ENCODE measurements at regions not wholly inside any gene's neighbourhood (a gene's known extent, or its start where the extent isn't known, plus 50 kb on each side); places are given as distances from the start of the nearest gene placed in this dataset.

DNA sequence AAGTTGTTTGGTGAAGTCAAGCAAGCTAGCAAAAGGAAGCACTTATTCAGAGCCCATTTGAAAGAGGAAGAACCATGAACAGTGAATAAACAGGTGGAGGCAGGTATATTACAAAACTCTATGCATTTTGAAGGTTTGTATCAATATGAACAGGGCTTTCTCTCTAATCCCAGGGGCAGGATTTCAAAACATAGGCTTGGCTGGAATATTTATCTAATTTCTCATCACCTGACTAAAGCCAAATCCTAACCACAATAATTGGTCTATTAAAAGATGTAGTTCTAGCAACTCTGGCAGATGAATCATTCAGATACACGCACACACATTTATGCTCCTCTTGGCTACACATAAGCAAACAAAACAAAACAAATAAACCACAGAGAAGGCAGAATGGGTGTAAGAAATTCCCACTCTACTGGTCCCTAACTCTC is 554.4 kb downstream of the INHBA start:
- FAIRE-seq (peak; percentile 92), DNase-seq (ENCODE audit: insufficient read length, low spot score) (peak; percentile 31)
- no peak for TF ChIP-seq POLR2A (IDR thresholded peaks at IDR 0.05; ENCODE audit: low read depth, low read length)

DNA sequence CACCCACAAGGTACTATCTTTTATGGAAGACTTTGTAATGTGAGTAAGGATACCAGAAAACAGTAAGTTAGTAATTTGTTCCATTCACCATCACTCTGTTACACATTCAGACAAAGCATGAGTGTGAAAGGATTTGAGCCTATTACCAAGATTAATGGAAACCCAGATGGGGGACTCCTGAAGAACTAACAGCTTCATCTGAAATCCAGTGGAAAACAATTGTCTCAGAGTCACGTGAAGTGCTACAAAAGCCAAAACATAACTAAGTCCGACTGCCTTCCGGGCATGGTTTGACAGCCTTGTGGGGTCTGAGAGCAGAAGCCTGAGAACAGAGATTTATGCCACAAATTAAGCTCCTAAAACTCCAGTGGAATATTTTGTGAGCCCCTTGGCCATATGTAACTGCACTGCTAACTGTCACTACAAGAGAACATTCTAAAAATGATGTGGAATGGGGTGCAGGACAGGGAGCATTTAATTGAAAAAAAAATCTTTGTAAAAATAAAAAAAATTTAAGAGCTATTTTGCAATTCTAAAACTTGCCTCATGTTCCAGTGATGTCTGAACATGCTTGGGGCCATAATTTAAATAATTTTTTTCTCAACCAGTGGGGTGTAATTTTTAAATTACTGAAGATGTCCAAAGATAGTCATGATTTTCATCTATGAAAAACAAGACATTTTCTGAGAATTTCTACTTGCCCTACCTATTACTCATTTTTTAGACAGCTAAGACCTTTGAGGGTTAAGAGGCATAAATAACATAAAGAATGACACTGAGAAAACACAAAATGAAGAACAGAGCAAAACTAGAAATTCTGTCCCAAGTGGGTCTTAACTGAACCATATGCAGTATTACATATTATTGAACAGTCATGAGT is 555.0 kb downstream of the INHBA start:
- DNase-seq (ENCODE audit: insufficient read length, low spot score), result no peak
- no peak for TF ChIP-seq POLR2A (IDR thresholded peaks at IDR 0.05; ENCODE audit: low read depth, low read length)
- FAIRE-seq, result no peak

DNA sequence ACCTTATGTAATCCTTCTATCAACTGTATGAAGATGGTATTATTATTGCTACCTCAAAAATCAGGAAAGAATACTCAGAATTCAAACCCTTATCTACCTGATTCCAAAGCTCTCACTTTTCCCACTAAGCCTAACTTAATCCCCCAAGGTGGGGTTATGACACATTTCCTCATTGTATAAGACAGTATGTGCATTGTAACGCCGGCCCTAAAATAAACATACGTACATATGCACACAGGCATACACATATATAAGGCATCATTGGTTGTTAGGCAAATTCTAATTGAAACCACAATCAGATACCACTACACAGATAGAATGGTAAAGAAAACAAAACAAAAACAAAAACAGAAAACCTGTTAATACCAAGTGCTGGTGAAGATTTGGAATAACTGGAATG is 556.5 kb downstream of the INHBA start:
- DNase-seq (ENCODE audit: insufficient read length, low spot score), result no peak
- no peak for TF ChIP-seq POLR2A (IDR thresholded peaks at IDR 0.05; ENCODE audit: low read depth, low read length)
- FAIRE-seq, result no peak

GRCh38 chr7:41145656-41146055 is 557.2 kb downstream of the INHBA start:
- no peak for FAIRE-seq
- TF ChIP-seq POLR2A (IDR thresholded peaks at IDR 0.05; ENCODE audit: low read depth, low read length), result no peak
- no peak for DNase-seq (ENCODE audit: insufficient read length, low spot score)

DNA sequence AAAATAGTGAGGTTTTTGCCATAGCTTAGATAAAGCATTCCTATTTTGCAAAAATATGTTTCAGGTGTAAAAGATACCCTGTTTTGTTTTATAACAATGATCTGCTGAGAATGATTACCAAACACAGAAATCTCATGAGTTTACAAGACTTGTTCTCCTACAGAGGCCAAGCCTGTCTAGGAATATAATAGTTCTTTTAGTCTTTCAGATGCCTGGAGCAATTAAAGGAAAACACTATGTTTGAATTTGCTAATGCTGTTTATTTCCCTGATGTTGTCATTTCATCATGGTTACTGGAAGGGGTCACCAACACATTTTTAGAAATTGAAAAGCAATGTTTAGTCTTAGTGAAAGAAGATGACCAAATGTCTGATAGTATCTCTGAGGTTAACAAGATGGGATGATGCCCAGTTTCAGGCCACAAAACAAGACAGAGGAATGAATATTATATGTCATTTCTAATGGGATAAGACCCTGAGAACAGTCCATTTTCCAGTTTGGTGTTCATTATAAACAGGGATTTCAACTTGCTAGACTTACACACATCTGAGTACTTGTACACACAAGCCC is 559.9 kb downstream of the INHBA start:
- DNase-seq (ENCODE audit: insufficient read length, low spot score) (no peak), FAIRE-seq (peak; percentile 33)
- no peak for TF ChIP-seq POLR2A (IDR thresholded peaks at IDR 0.05; ENCODE audit: low read depth, low read length)

GRCh38 chr7:41139789-41140188 is 563.1 kb downstream of the INHBA start:
- TF ChIP-seq POLR2A (IDR thresholded peaks at IDR 0.05; ENCODE audit: low read depth, low read length), result no peak
- FAIRE-seq (no peak), DNase-seq (ENCODE audit: insufficient read length, low spot score) (no peak)

DNA sequence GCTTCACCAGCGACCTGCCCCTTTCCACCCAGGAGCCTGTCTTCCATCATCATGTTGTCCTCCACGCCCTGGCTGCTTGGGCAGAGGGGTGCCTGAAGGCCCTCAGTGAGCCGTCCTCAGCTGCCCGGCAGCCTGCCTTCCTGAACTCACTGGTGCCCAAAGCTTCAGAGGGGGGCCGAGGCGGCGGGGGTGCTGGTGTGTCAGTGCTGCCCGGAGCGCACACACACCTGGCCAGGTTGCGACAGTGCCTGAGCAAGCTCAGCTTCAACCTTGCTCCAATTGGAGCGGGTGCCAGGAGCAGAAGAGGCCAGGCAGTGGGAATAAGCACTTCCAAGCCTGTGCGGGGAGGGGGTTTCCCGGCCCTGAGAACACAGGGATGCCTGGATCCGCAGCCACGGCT is 566.3 kb downstream of the INHBA start:
- DNase-seq (ENCODE audit: insufficient read length, low spot score) (no peak), FAIRE-seq (no peak)
- no peak for TF ChIP-seq POLR2A (IDR thresholded peaks at IDR 0.05; ENCODE audit: low read depth, low read length)

DNA sequence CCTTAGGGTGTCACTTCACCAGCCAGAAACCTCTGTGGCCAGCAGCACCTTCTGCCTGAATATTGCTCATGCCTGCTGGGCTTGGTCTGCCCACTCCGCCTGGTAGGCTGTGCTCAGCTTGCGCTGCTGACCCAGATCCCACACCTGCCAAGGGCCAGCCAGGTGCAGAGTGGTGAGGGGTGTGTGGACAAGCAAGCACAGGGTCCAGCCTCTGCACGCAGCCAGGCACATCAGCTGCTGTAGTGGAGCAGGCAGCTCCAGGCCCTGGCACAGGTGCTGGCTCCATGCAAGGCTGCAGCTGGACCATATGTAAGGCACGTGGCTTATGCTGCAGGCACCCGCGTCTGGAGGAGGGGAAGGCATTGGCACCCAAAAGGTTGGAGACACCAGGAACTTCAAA is 567.4 kb downstream of the INHBA start:
- no peak for FAIRE-seq
- no peak for TF ChIP-seq POLR2A (IDR thresholded peaks at IDR 0.05; ENCODE audit: low read depth, low read length)
- no peak for DNase-seq (ENCODE audit: insufficient read length, low spot score)

DNA sequence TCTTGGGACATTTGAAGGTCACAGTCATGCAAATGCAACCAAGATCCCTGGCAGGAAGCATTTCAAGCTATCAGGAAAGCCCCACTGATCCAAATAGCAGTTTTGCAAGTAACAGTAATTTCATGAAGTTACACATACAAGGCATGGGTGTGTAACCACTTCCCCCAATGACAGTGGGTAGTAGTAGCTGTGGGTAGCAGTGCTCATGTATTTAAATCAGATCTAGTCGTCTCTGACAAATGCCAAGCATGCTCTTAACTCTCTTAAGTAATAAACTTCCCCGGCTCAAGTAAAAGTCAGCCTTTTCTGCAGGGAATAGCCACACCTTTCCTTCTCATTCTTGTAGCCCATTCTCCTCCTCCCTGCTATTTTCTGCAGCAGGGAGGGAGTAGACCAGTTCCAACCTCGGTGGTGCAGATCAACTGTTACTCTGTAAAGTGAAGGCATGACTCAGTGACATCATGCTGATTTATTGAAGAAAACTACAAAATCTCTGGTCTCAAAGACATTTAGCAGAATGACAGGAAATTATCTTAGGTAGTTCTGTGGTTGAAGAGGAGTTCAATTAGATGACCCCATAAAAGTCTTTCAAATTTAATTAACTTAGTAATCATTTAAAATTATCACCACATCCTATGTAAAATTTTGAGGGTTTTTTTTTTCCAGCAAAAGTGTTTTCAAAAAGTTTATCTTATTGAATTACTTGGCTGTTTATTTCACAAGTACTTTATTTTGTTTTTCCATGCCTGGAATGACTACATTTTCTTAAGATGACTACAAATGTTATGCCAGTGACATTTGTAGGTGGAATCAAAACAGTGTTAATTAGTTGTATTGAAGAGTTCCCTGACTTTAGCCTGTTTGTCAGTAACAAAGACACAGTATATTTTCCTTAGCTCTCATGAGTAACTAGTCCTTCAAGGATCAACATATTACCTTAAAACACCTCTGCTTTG is 568.3 kb downstream of the INHBA start:
- peak; percentile 50 for DNase-seq (ENCODE audit: insufficient read length, low spot score)
- peak; percentile 83 for FAIRE-seq
- TF ChIP-seq POLR2A (IDR thresholded peaks at IDR 0.05; ENCODE audit: low read depth, low read length), result no peak

GRCh38 chr7:41133690-41134299 is 569.1 kb downstream of the INHBA start:
- FAIRE-seq, result no peak
- DNase-seq (ENCODE audit: insufficient read length, low spot score), result no peak
- TF ChIP-seq POLR2A (IDR thresholded peaks at IDR 0.05; ENCODE audit: low read depth, low read length), result no peak

GRCh38 chr7:41131956-41132355 is 570.9 kb downstream of the INHBA start:
- no peak for DNase-seq (ENCODE audit: insufficient read length, low spot score)
- TF ChIP-seq POLR2A (IDR thresholded peaks at IDR 0.05; ENCODE audit: low read depth, low read length), result no peak
- FAIRE-seq, result no peak

- TF ChIP-seq POLR2A (IDR thresholded peaks at IDR 0.05; ENCODE audit: low read depth, low read length), result no peak
- FAIRE-seq (no peak), DNase-seq (ENCODE audit: insufficient read length, low spot score) (no peak)
Measured at GRCh38 chr7:41130561-41131236, 572.2 kb downstream of the INHBA start.

DNA sequence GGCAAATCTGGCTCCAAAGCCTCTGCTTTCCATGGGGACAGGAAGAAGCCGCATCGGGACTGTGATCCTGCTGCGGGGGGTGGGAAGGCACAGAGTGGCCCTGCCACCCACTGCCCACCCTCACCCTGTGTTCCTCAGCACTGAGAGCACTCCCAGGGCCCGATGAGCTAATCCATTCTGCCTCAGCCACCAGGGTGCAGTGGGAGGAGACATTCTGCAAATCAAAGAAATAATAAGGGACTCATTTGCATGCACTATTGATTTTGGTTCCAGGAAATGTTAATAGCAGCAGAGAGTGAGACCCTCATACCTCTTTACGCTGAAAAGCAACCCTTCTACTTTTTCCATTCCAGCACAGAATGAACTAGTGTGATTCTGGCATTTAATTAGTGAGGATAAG is 572.8 kb downstream of the INHBA start:
- FAIRE-seq (no peak), DNase-seq (ENCODE audit: insufficient read length, low spot score) (no peak)
- TF ChIP-seq POLR2A (IDR thresholded peaks at IDR 0.05; ENCODE audit: low read depth, low read length), result no peak

Measured in H54 (cell line).